Endothelial cell of umbilical vein (primary cell): ENCODE measurements at regions not wholly inside any gene's neighbourhood (a gene's known extent, or its start where the extent isn't known, plus 50 kb on each side); places are given as distances from the start of the nearest gene placed in this dataset.
A peak's percentile ranks its signal among the peaks of the same experiment; 100 is the strongest.

ENCODE experiments used
- BruUV-seq: library from RNA; stranded (reverse); fragments of 400-500 nt; replicated peaks from 2 replicates; lab custom pipeline; 2021; lab: Mats Ljungman, UMichigan
- CTCF ChIA-PET: fragments of 300-600, 350-600 bp; sonication (Branson Sonifier 250); formaldehyde crosslinking; loops from one replicate; lab custom pipeline; 2021; ENCODE audit warnings: antibody characterized with exemption, inconsistent platforms; lab: Charles Lee
- POLR2A ChIA-PET: fragments of 300-600, 350-600 bp; sonication (Branson Sonifier 250); formaldehyde crosslinking; loops from one replicate; lab custom pipeline; 2021; ENCODE audit warnings: antibody characterized with exemption, inconsistent platforms; lab: Charles Lee
- DNase-seq: peaks from one replicate; pipeline ENCODE4 v3.0.0-alpha.2; 2011; ENCODE audit warnings: low read depth, low spot score
- FAIRE-seq: peaks from 2 replicates; lab custom pipeline; 2011; peaks lifted over from hg19 to GRCh38; lab: Jason Lieb, UNC
- H2AFZ ChIP-seq: 2 replicates; pipeline ENCODE4 v1.6.0; 2012; ENCODE audit warnings: low read depth, low read length, control low read depth, inconsistent platforms
- H3K27ac ChIP-seq: 2 replicates; pipeline ENCODE4 v1.5.1; 2011; ENCODE audit warnings: low read depth, mild to moderate bottlenecking, control low read depth, low read length, moderate library complexity; ENCODE audit not compliant: insufficient read depth
- H3K27me3 ChIP-seq, 2 experiments: 2 replicates each; pipeline versions ENCODE4 v1.6.0 to v1.6.1; 2011; ENCODE audit warnings: low read length in 2 of 2, mixed read lengths in 1 of 2; ENCODE audit not compliant: control insufficient read depth in 2 of 2, insufficient read depth in 2 of 2
- H3K36me3 ChIP-seq, 2 experiments: 2 replicates in 1 of 2; 3 replicates in 1 of 2; pipeline ENCODE4 v1.5.1; 2011; ENCODE audit warnings: low read length in 2 of 2, mild to moderate bottlenecking in 1 of 2, moderate library complexity in 1 of 2; ENCODE audit not compliant: control insufficient read depth in 2 of 2, insufficient read depth in 2 of 2; ENCODE audit errors: extremely low read depth in 1 of 2
- H3K4me1 ChIP-seq: 3 replicates; pipeline ENCODE4 v1.5.1; 2011; ENCODE audit warnings: mild to moderate bottlenecking, low read length; ENCODE audit not compliant: control insufficient read depth, insufficient read depth; ENCODE audit errors: extremely low read depth
- H3K4me2 ChIP-seq: 2 replicates; pipeline ENCODE4 v1.6.1; 2011; ENCODE audit warnings: low read length, control low read depth, mixed read lengths; ENCODE audit not compliant: insufficient read depth
- H3K4me3 ChIP-seq, 3 experiments: fragments of 200-600 bp in 1 of 3; sonication (generic), shearing (Covaris generic) in 1 of 3; replicated peaks in 1 of 3; 2 replicates each; pipeline ENCODE4 v1.5.1; 2011 to 2016; ENCODE audit warnings: control low read depth in 3 of 3, low read length in 3 of 3, mild to moderate bottlenecking in 2 of 3, inconsistent platforms in 1 of 3, low read depth in 1 of 3, moderate library complexity in 1 of 3; ENCODE audit not compliant: insufficient read depth in 1 of 3
- H3K79me2 ChIP-seq: 2 replicates; pipeline ENCODE4 v1.6.0; 2012; ENCODE audit warnings: low read length, inconsistent platforms; ENCODE audit not compliant: control insufficient read depth, insufficient read depth
- H3K9ac ChIP-seq: replicated peaks from 2 replicates; pipeline ENCODE3; 2011; ENCODE audit warnings: low read length, control low read depth; ENCODE audit not compliant: insufficient read depth; ENCODE audit errors: extremely low read depth
- H3K9me1 ChIP-seq: replicated peaks from 3 replicates; pipeline ENCODE4 v1.6.0; 2011; ENCODE audit warnings: mild to moderate bottlenecking, low read length; ENCODE audit not compliant: control insufficient read depth, insufficient read depth; ENCODE audit errors: extremely low read depth
- H3K9me3 ChIP-seq: replicated peaks from 2 replicates; pipeline ENCODE4 v1.5.1; 2012; ENCODE audit warnings: low read length, inconsistent platforms; ENCODE audit not compliant: control insufficient read depth, insufficient read depth
- H4K20me1 ChIP-seq: replicated peaks from 2 replicates; pipeline ENCODE3; 2011; ENCODE audit warnings: mild to moderate bottlenecking, low read length; ENCODE audit not compliant: control insufficient read depth, insufficient read depth; ENCODE audit errors: extremely low read depth
- EZH2 ChIP-seq: IDR thresholded peaks from 2 replicates; pipeline ENCODE4 v1.6.1; 2012; ENCODE audit warnings: borderline replicate concordance, low read depth, mild to moderate bottlenecking, moderate library complexity, low read length, inconsistent platforms; ENCODE audit not compliant: severe bottlenecking
- FOS ChIP-seq: IDR thresholded peaks from 2 replicates; pipeline ENCODE4 v1.6.1; 2011; ENCODE audit warnings: mild to moderate bottlenecking, low read length, moderate library complexity, borderline replicate concordance; ENCODE audit not compliant: insufficient read depth
- GATA2 ChIP-seq: IDR thresholded peaks from 2 replicates; pipeline ENCODE4 v1.7.0; 2011; ENCODE audit warnings: low read depth, mild to moderate bottlenecking, moderate library complexity, mixed read lengths, low read length; ENCODE audit not compliant: insufficient read length, insufficient read depth
- JUN ChIP-seq: IDR thresholded peaks from 2 replicates; pipeline ENCODE4 v1.6.1; 2011; ENCODE audit warnings: borderline replicate concordance, low read depth; ENCODE audit not compliant: insufficient read length, insufficient read depth
- MYC ChIP-seq: IDR thresholded peaks from one replicate; pipeline ENCODE4 v1.6.1; 2011; ENCODE audit warnings: mild to moderate bottlenecking, low read depth, low read length
- POLR2A ChIP-seq: IDR thresholded peaks from 2 replicates; pipeline ENCODE4 v1.6.1; 2012; ENCODE audit warnings: low read depth, mild to moderate bottlenecking, control low read depth, low read length
- POLR2AphosphoS5 ChIP-seq: IDR thresholded peaks from 2 replicates; pipeline ENCODE4 v1.6.1; 2012; ENCODE audit warnings: low read depth, mild to moderate bottlenecking, control low read depth, low read length, moderate library complexity; ENCODE audit not compliant: insufficient read depth
- dilution Hi-C: fragments of 300-500 bp; cut with MboI; formaldehyde crosslinking; loops from one replicate; pipeline ENCODE4 v1.15.0; 2019; ENCODE audit warnings: low sequenced_read_pairs; ENCODE audit not compliant: extremely low pct_ligation_motif_present
- intact Hi-C: fragments of 100-400 bp; cut with micrococcal nuclease; formaldehyde crosslinking; loops from one replicate; pipeline ENCODE4 v1.10.0; 2022
- TF ChIP-seq, protein P1 (sequence below), 2 donors: IDR thresholded peaks; 1 replicate in 1 of 2; 2 replicates in 1 of 2; pipeline ENCODE4 v1.5.1; 2011; ENCODE audit warnings: low read length in 2 of 2, mild to moderate bottlenecking in 2 of 2, moderate library complexity in 2 of 2, control low read depth in 1 of 2, inconsistent platforms in 1 of 2, low read depth in 1 of 2; ENCODE audit not compliant: insufficient read depth in 1 of 2; ENCODE audit errors: extremely low read depth in 1 of 2
- TF ChIP-seq, protein P2 (sequence below): IDR thresholded peaks from 2 replicates; pipeline ENCODE4 v1.6.1; 2011; ENCODE audit not compliant: insufficient read depth, insufficient read length

DNA sequence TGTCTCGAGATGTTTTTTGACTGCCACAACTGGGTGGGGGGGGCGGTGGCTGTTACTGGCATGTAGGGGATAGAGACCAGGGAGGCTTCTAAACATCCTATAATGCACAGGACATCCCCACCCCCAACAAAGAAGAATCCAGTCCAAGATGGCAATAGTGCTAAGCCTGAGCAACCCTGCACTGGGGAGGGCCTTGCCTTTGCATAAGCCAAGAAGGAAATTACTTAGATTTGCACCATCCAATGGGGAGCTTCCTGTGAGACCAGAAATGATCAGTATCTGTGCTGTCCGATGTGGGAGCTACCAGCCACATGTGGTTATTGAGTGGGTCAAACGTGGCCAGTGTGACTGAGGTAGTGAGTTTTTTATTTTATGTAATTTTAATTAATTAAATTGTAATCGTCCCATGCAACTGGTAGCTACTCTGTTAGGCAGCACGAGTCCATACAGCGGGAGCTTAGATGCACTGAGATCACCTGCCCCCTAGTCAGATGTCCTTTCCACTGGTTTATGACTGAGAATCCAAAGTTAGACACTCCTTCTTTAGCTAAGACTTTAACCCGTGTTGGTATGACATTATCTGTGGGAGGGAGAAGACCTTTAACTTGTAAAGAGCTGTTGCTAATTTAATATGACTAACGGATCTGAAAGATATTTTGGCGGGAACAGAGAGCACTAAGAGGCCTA is 97.4 kb upstream of the NEDD9 start:
- intact Hi-C loops: no loop called here
- ChIA-PET POLR2A (no interaction called here), CTCF (interaction anchor here (1.0 kb wide), 1 partner anchor 15 kb away, joined by 4 read pairs; no protein-coding TSS in a partner anchor)
- H3K27ac ChIP-seq: peak overlapping the region; percentile 5
- no TSS peak for BruUV-seq
- H3K9me3 ChIP-seq: no peaks in the 10 kb centered on the region
- dilution Hi-C loops: no loop called here
- no peaks in the 10 kb centered on the region for H3K9me1 ChIP-seq
- no peak for TF ChIP-seq POLR2A
- TF ChIP-seq GATA2: no peak
- TF ChIP-seq, protein P1, sequence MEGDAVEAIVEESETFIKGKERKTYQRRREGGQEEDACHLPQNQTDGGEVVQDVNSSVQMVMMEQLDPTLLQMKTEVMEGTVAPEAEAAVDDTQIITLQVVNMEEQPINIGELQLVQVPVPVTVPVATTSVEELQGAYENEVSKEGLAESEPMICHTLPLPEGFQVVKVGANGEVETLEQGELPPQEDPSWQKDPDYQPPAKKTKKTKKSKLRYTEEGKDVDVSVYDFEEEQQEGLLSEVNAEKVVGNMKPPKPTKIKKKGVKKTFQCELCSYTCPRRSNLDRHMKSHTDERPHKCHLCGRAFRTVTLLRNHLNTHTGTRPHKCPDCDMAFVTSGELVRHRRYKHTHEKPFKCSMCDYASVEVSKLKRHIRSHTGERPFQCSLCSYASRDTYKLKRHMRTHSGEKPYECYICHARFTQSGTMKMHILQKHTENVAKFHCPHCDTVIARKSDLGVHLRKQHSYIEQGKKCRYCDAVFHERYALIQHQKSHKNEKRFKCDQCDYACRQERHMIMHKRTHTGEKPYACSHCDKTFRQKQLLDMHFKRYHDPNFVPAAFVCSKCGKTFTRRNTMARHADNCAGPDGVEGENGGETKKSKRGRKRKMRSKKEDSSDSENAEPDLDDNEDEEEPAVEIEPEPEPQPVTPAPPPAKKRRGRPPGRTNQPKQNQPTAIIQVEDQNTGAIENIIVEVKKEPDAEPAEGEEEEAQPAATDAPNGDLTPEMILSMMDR (IDR thresholded peaks at IDR 0.05; ENCODE audit: extremely low read depth in 1 of 2, insufficient read depth in 1 of 2, low read depth in 1 of 2, low read length in 2 of 2): no peak
- no peak for TF ChIP-seq FOS
- no peak for TF ChIP-seq MYC
- no peak for TF ChIP-seq POLR2AphosphoS5
- TF ChIP-seq JUN: no peak
- TF ChIP-seq, protein P2, sequence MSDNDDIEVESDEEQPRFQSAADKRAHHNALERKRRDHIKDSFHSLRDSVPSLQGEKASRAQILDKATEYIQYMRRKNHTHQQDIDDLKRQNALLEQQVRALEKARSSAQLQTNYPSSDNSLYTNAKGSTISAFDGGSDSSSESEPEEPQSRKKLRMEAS: no peak
- no peak for TF ChIP-seq EZH2
- H3K27me3 ChIP-seq: no peaks in the 10 kb centered on the region
- H3K79me2 ChIP-seq: no peaks in the 10 kb centered on the region
- H3K4me1 ChIP-seq: peaks cover 3% of the 10 kb centered on the region
- H3K4me2 ChIP-seq: no peak overlapping the region
- no peak overlapping the region for H2AFZ ChIP-seq
- H4K20me1 ChIP-seq: no peaks in the 10 kb centered on the region
- H3K4me3 ChIP-seq: no peak overlapping the region
- H3K36me3 ChIP-seq: no peaks in the 10 kb centered on the region
- no peak overlapping the region for H3K9ac ChIP-seq
- FAIRE-seq: no peak
- no peak for DNase-seq
